Pancreas (tissue), 10 donors: ENCODE measurements at regions not wholly inside any gene's neighbourhood (a gene's known extent, or its start where the extent isn't known, plus 50 kb on each side); places are given as distances from the start of the nearest gene placed in this dataset.

ENCODE experiments used
- ATAC-seq, 4 donors: fragments of 200-7000 bp; cut with Tn5 transposase; one replicate each; pipeline versions ENCODE4 v1.8.0 to v1.9.1; 2020; ENCODE audit warnings: mild to moderate bottlenecking in 4 of 4, moderate library complexity in 4 of 4
- DNase-seq, 6 donors: peaks; one replicate each; pipeline ENCODE4 v3.0.0-alpha.2; 2020
- FAIRE-seq: peaks from 2 replicates; lab custom pipeline; 2012; peaks lifted over from hg19 to GRCh38; lab: Jason Lieb, UNC
- H3K27ac ChIP-seq, 4 donors: fragments of 200-600 bp; sonication (generic); 1 replicate in 3 of 4; 2 replicates in 1 of 4; pipeline versions ENCODE4 v1.5.0 to v1.8.0; 2020
- H3K27me3 ChIP-seq, 4 donors: fragments of 200-600 bp; one replicate each; pipeline ENCODE4 v1.8.0; 2021
- H3K36me3 ChIP-seq, 3 donors: fragments of 200-600 bp; sonication (generic) in 1 of 3; one replicate each; pipeline versions ENCODE4 v1.5.0 to v1.8.0; 2020 to 2021
- H3K4me1 ChIP-seq, 3 donors: fragments of 200-600 bp; one replicate each; pipeline ENCODE4 v1.8.0; 2021
- H3K4me3 ChIP-seq, 4 donors: fragments of 200-600 bp; sonication (generic) in 2 of 4; one replicate each; pipeline versions ENCODE4 v1.5.0 to v1.8.0; 2020 to 2021
- H3K9me3 ChIP-seq, 4 donors: fragments of 200-600 bp; one replicate each; pipeline ENCODE4 v1.8.0; 2021
- CTCF ChIP-seq, 4 donors: fragments of 200-600 bp; sonication (generic) in 3 of 4; IDR thresholded peaks; one replicate each; pipeline versions ENCODE4 v1.5.0 to v1.8.0; 2021; ENCODE audit warnings: antibody characterized with exemption in 4 of 4
- WGBS, 2 donors: extraction: QIAGEN DNeasy Blood & Tissue Kit; methylation state at CpG; one replicate each; pipeline ENCODE4 v1.1.7; 2013; 5-methylcytosine and 5-hydroxymethylcytosine counted together
- intact Hi-C, 3 donors: fragments of 100-400 bp; cut with DNase I; formaldehyde crosslinking; loops; one replicate each; pipeline versions ENCODE4 v1.11.1 to v1.14.2; 2022
- donor health status: healthy with polysubstance abuse.
- donor health status: DM: no; HTN: no; CAD: no; lungs with moderate emphysema.
- donor health status: DM: no; HTN: no; CAD: no.
- donor health status: control.
- donor health status: control.
- donor health status: Bipolar disorder and iron deficiency.
- donor health status: DM: yes; HTN: yes; CAD: no.
- donor health status: DM: no; HTN: no; CAD: no.
- donor health status: DM: no; HTN: no; CAD: no.
- donor health status: DM: yes; HTN: yes; CAD: no.

- WGBS, 2 donors = 51 to 60% methylated on average over 2 of the region's 2 CpGs
- Histone ChIP-seq H3K4me1 (no peaks in the 10 kb centered on the region), H3K27me3 (no peaks in the 10 kb centered on the region), H3K27ac (no peak overlapping the region), H3K36me3 (no peaks in the 10 kb centered on the region), H3K9me3 (no peaks in the 10 kb centered on the region), H3K4me3 (no peak overlapping the region)
- intact Hi-C loops = no loop called here
- ATAC-seq (no peak), FAIRE-seq (no peak), DNase-seq (no peak)
- TF ChIP-seq CTCF (IDR thresholded peaks at IDR 0.05) = no peak
Observed at GRCh38 chr2:221857719-221858118, 285.6 kb upstream of the EPHA4 start.

GRCh38 chr2:221853297-221853696, 281.2 kb upstream of the EPHA4 start:
- no peak overlapping the region for H3K27ac ChIP-seq
- no peaks in the 10 kb centered on the region for H3K9me3 ChIP-seq
- no peak for TF ChIP-seq CTCF (IDR thresholded peaks at IDR 0.05)
- H3K4me1 ChIP-seq = no peaks in the 10 kb centered on the region
- intact Hi-C loops = no loop called here
- no peaks in the 10 kb centered on the region for H3K27me3 ChIP-seq
- 35 to 44% methylated on average over 1 of the region's 1 CpG for WGBS, 2 donors
- H3K36me3 ChIP-seq = no peaks in the 10 kb centered on the region
- DNase-seq (no peak), FAIRE-seq (no peak), ATAC-seq (no peak)
- no peak overlapping the region for H3K4me3 ChIP-seq

GRCh38 chr2:221851531-221852045, 279.5 kb upstream of the EPHA4 start:
- DNase-seq (no peak), FAIRE-seq (no peak), ATAC-seq (no peak)
- no peaks in the 10 kb centered on the region for H3K27me3 ChIP-seq
- H3K9me3 ChIP-seq = no peaks in the 10 kb centered on the region
- no peak overlapping the region for H3K4me3 ChIP-seq
- TF ChIP-seq CTCF (IDR thresholded peaks at IDR 0.05) = no peak
- no peaks in the 10 kb centered on the region for H3K4me1 ChIP-seq
- intact Hi-C loops = no loop called here
- 65 to 77% methylated on average over 2 of the region's 2 CpGs for WGBS, 2 donors
- H3K27ac ChIP-seq = no peak overlapping the region
- no peaks in the 10 kb centered on the region for H3K36me3 ChIP-seq

GRCh38 chr2:221850076-221850475, 278.0 kb upstream of the EPHA4 start:
- no peaks in the 10 kb centered on the region for H3K36me3 ChIP-seq
- H3K27ac ChIP-seq = no peak overlapping the region
- H3K27me3 ChIP-seq = no peaks in the 10 kb centered on the region
- no peaks in the 10 kb centered on the region for H3K4me1 ChIP-seq
- no peaks in the 10 kb centered on the region for H3K9me3 ChIP-seq
- no peak for TF ChIP-seq CTCF (IDR thresholded peaks at IDR 0.05)
- ATAC-seq = no peak
- DNase-seq = no peak
- FAIRE-seq = no peak
- intact Hi-C loops = no loop called here
- WGBS, 2 donors = 36 to 38% methylated on average over 3 of the region's 3 CpGs
- no peak overlapping the region for H3K4me3 ChIP-seq

GRCh38 chr2:221848286-221848685, 276.2 kb upstream of the EPHA4 start:
- 58 to 65% methylated on average over 4 of the region's 4 CpGs for WGBS, 2 donors
- intact Hi-C loops = no loop called here
- no peak overlapping the region for H3K27ac ChIP-seq
- no peak for TF ChIP-seq CTCF (IDR thresholded peaks at IDR 0.05)
- DNase-seq = no peak
- no peak for FAIRE-seq
- no peaks in the 10 kb centered on the region for H3K4me1 ChIP-seq
- no peak overlapping the region for H3K4me3 ChIP-seq
- H3K27me3 ChIP-seq = no peaks in the 10 kb centered on the region
- no peaks in the 10 kb centered on the region for H3K36me3 ChIP-seq
- H3K9me3 ChIP-seq = no peaks in the 10 kb centered on the region
- ATAC-seq = no peak
